HG02678 (cell line): ENCODE measurements at regions not wholly inside any gene's neighbourhood (a gene's known extent, or its start where the extent isn't known, plus 50 kb on each side); places are given as distances from the start of the nearest gene placed in this dataset.
"Not testable (repeated sequence)": the region's sequence is repeated elsewhere in the genome, so short reads cannot be mapped to it uniquely, and the experiment has no call there.

Experiments used
- ATAC-seq: cut with Tn5 transposase; IDR thresholded peaks from one replicate; pipeline ENCODE4 v1.9.1; 2021; ENCODE audit warnings: mild to moderate bottlenecking, moderate library complexity; ENCODE audit not compliant: unreplicated experiment

DNA sequence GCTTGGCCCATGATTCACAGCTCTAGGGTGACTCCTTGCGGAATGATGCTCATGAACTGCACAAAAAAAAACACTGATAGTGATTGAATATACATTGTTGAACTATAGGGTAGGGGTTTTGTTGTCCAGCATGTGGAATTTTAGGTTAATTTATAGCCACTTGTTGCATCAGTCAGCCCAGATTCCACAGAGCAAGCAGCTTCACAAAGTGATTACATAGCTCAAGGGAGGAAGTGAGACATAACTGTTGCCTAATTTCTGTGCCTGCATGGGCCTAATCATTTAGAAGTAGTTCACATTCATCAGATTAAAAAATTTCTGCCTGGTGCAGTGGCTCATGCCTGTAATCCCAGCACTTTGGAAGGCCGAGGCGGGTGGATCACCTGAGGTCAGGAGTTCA is 142.2 kb upstream of the ZNF722 start:
- ATAC-seq, result not testable (repeated sequence)

DNA sequence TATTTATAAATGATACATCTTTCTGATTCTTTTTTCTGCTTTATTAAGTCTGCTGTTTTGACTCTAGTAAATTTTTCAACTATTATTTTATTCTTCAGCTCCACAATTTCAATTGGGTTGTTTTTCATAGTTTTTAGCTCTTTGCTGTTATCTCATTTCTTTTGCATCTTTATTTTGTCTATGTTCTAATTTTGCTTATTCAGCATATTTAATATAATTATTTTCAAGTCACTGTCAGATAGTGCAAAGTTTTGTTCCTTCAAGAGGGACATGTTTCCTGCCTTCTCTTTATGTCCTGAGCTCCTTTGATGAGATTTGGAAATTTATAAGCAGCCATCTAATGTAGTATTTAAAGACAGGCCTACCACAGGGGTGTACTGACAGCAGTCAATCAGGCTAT is 131.5 kb upstream of the ZNF722 start:
- ATAC-seq, result no peak

DNA sequence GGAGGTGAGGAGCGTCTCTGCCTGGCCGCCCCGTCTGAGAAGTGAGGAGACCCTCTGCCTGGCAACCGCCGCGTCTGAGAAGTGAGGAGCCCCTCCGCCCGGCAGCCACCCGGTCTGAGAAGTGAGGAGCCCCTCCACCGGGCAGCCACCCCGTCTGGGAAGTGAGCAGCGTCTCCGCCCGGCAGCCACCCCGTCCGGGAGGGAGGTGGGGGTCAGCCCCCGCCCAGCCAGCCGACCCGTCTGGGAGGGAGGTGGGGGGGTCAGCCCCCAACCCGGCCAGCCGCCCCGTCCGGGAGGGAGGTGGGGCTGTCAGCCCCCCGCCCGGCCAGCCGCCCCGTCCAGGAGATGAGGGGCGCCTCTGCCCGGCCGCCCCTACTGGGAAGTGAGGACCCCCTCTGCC is 124.4 kb upstream of the ZNF722 start:
- ATAC-seq, result not testable (repeated sequence)

DNA sequence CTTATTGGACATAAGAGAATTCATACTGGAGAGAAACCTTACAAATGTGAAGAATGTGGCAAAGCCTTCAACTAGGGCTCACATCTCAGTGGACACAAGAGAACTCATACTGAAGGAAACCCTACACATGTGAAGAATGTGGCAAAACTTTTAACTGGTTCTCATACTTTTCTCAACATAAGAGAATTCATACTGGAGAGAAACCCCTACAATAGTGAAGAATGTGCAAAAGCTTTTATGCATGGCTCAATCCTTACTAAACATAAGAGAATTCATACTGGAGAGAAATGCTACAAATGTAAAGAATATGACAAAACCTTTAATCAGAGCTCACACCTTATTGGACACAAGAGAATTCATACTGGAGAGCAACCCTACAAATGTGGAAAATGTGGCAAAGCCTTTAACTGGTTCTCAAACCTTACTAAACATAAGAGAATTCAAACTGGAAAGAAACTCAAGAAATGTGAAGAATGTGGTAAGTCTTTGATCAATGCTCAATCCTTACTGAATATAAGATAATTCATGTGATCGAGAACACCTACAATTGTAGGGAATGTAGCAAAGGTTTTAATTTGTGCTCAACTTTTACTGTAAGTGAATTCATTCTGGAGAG is 121.8 kb upstream of the ZNF722 start:
- no peak for ATAC-seq

DNA sequence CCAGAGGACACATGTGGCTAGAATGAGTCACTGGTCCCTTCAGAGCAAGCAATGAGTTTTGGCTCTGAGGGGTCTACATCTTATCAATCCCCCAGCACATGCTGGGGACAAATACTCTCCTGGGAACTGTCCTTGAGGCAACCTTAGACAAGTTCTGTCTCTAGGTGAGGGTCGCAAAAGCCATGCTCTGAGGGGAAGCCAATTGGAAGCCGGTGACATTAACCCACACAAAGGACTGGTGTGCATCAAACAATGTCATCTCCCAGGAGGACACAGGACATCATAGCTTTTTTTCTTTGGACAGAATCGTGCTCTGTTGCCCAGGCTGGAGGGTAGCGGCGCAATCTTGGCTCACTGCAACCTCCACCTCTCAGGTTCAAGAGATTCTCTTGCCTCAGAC is 111.6 kb upstream of the ZNF722 start:
- ATAC-seq, result no peak

DNA sequence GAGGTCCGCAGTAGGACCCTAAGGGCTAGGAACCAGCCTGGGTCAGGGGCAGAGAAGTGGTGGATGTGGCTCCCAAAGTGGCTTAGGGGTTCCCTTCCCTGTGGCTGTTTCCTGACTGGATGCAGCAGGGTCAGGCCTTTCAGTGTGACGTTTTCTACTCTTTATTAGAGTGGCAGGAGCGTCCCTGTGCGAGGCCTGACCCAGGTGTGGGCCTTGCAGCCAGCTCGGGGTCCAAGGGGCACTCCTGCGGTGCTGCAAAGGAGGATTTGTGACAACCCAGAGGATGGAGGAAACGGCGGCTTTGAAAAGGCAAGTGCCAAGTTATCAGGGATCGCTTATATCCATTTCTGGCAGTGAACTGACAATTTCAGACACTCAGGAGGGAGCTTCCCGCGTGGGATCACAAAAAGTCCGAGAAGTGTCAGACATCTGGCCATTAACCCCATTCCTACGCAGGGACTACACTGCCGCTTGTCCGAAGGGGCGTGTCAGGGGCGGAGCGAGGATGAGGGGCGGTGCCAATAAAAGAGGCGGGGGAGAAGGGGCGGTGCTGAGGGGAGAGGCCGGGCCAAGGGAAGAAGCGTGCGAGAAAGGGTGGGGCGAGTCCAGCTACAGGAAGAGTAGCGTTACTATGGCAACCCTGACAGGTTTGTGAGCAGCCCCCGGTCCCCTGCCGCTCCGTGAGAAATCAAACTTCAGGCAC is 98.8 kb upstream of the ZNF722 start:
- ATAC-seq, result no peak

DNA sequence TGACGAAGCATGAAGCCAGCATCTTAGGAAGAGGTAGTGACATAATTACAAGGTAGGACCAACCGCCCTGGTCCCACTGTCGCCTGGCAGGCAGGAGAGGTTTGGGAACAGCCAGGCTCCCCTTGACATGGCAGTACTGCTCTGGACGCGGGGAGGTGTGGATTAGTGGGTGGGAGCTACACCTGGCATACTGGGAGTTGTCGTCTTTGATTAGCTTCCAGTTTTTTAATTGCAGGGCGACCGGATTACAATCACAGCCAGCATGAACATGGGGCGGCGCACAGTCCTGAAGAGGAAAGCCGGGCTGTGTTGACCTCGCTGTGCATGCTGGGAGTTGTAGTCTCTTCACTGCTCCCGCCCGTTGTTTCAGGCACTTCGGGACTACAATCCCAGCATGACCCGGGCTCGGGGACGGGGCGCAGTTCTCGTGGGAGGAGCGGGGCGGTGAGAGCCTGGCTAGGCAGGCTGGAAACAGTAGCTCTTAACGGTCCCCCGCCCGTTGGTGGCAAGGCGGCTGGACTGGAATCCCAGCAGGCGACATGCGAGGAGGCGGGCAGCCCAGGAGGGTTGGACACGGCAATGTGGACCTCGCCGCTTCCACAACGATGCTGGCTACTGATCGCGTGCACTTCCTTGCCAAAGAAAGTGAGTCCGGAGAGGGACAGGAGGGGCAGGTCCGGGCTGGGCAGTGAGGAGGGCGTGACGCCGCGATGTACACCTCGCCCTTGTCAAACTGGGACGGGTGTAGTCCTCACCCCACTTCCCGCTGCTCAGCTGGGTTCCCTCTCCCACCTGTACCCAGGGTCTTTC is 98.0 kb upstream of the ZNF722 start:
- ATAC-seq, result no peak

DNA sequence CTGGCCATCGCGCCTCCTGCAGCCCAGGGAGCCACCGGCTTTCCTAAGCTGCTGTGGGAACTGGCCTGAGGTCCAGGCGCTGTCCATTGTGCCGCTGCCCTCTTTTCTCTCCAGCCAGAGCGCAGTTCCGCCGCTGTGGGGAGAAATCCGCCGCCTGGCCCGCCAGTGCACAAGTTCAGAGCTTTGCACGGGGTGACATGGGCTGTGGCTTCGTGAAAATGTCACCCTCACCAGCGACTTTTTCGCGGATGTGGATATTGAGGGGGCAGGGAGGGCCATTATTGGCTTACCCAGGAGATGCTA is 97.5 kb upstream of the ZNF722 start:
- not testable (repeated sequence) for ATAC-seq

DNA sequence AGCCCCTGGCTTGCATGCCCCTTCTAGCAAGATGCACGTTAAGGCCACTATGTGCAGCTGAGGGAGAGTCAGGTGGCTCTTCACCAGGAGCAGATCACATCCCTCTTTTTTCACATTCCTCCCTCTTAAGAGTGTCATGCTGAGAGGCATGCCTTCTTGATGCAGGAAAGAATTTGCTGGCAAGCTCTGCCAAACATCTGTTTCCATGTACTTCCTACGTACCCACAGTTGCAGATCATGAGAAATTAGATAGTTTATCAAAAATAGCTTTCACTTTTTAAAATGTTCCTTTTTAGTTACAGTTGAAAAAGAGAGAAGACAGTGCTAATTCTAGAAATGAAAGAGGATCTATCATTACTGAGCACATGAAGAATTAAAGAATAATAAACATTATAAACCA is 79.7 kb upstream of the ZNF722 start:
- ATAC-seq, result no peak

DNA sequence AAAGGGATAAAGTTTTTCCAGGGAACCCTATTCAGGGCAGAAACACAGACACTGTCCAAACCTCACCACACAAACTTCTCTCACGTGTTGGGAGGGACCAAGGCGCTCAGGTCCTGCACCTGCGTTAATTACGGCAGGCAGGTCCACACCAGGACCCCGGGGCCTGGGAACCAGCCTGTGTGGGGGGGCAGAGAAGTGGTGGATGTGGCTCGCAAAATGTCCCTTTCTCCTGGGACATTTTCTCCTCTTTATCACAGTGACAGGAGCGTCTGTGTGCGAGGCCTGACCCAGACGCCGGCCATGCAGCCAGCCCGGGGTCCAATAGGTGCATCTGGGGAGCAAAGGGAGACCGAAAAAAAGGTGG is 73.4 kb upstream of the ZNF722 start:
- no peak for ATAC-seq

DNA sequence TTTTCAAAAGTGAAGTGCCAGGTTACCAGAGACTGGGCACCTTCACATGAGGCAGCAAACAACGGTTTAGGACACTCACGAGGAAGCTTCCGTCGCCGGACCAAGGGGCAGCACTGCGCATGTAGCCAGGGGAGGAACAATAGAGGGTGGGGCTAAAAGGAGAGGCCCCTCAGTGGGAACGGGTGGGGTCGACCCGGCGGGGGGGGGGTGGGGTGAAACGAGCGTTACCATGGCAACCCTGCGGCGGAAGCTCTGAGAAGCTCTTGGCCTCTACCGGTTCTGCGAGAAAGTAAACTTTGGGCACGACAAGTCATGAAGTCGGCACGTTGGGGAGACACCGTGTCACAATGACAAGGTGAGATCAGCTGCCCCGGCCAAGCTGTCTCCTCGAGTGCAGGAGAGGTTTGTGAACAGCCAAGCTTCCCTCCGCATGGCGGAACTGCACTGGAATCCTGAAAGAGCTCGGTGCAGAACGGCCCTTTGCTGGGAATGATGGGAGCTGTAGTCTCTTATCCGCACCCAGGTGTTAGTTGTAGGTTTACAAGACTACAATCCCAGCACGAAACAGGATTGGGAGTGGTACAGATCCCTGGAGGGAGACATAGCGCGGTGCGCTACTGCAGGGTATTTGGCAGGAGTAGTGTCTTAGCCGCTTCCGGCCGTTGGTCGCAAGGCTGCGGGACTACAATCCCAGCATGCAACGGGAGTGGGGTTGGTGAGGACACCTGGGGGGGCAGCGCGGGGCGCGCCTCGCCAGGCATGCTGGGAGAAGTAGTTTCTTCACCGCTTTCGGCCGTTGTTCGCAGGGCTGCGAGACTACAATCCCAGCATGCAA is 72.8 kb upstream of the ZNF722 start:
- peak; percentile 81 for ATAC-seq

DNA sequence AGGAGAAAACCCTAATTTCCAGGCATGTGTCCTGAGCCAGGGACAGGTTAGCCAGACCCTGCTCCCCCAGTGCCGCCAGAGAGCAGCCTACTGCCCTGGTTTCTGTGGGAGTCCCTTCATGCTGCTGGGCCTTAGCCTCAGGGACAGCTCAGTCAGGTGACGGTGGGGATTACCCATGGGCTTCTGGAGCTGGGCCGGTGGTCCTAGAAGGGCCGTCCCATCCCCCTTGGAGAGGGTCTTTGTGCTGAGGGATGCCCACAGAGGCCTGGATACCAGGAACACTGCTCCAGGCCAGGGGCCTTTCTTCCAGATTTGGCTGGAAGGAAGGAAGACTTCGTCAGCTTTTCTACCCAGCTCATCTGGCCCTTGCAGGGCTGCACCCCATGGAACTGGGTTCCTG is 71.4 kb upstream of the ZNF722 start:
- no peak for ATAC-seq

DNA sequence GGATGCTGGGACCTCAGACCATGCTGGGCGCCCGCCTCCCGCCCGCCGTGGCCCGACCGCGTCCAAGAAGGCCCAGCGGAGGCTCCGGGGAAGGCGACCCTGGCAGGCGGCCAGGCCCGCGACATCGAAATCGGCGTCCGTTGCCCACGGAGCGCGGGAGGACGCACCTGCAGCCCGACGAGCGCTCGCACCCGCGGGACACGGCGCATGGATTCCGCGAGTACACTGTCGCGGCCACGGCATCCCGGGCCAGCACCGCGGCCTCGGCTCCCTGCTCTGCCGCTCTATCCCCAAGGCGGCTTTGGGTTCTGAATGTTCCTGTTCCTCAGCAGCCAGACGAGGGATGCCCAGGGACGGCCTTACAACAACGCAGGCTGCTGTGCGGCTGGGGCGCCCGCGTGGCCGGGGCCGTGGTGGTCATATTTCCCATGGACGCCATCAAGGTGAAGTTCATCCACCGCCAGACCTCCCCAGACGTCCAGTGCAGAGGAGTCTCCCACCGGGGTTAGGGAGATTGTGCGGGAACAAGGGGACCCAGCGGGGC is 67.5 kb upstream of the ZNF722 start:
- ATAC-seq, result no peak

DNA sequence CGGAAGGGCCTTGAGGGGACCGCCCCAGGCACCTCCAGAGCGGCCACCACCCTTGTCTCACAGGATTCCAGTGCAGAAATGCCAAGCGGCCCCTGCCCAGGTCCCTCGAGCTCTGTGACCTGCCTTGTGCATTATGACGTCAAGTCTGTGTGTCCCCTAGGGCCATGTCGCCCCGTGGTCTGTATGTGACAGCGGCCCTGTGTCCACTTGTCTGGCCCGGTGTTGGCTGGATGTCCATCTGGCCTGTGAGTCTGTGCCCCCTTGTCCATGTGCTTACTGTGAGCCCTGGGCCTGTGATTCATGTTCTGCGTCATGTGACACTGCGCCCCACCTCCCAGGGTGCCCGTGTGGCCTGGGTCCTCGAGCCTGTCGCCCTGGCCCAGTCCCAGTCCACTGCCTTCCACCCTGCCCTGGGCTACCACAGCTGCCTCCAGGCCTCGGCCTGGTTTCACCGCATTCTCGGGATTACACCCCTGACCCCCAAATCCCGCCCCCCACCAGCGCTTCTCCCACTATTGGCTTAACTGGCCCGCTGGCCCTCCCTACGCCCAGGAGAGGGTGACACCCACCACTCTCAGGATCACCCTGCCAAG is 66.6 kb upstream of the ZNF722 start:
- no peak for ATAC-seq
